ENCODE measurements at regions not wholly inside any gene's neighbourhood (a gene's known extent, or its start where the extent isn't known, plus 50 kb on each side); places are given as distances from the start of the nearest gene placed in this dataset.

DNA sequence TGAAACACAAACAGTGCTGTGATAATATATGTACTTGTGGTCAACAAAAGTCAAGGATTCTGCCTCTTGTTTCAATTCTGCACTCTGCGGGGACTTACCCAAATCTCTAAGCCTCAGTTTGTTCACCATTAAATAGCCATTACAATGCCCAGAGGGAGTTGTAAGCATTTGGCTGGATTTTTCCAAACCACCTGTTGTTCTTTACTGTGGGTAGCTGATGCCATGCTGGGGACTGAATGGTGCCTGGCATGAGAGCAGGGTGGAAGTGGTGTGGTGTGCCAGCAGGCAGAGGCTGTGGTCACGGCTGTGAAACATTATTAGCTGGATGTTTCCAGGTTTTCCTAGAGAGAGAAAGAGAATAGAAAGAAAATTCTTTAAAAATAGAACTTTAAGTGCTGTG is 60.7 kb upstream of the PAK3 start:
- no peak for TF ChIP-seq CTCF (conservative IDR thresholded peaks at IDR 0.05; ENCODE audit: low read depth, low read length)
- no peak for TF ChIP-seq POLR2A (IDR thresholded peaks at IDR 0.05; ENCODE audit: low read depth, low read length)
- no peak for TF ChIP-seq MAZ (IDR thresholded peaks at IDR 0.05; ENCODE audit: borderline replicate concordance, low read depth, low read length)
- no peak for TF ChIP-seq MXI1 (IDR thresholded peaks at IDR 0.05; ENCODE audit: borderline replicate concordance, low read depth, low read length)
- TF ChIP-seq ELK1 (IDR thresholded peaks at IDR 0.05; ENCODE audit: borderline replicate concordance, low read depth, low read length): no peak
